Glutamatergic neuron (in vitro differentiated cells): ENCODE measurements at regions not wholly inside any gene's neighbourhood (a gene's known extent, or its start where the extent isn't known, plus 50 kb on each side); places are given as distances from the start of the nearest gene placed in this dataset.

ENCODE experiments used
- DNase-seq: peaks from one replicate; pipeline ENCODE4 v3.0.0; 2022
- H3K27ac Mint-ChIP-seq: one replicate; pipeline ENCODE4 v1.8.0; 2020; ENCODE audit warnings: mild to moderate bottlenecking, mixed read lengths, inconsistent platforms; ENCODE audit not compliant: unreplicated experiment
- H3K27me3 Mint-ChIP-seq: one replicate; pipeline ENCODE4 v1.8.0; 2020; ENCODE audit warnings: mild to moderate bottlenecking, moderate library complexity, mixed read lengths, inconsistent platforms; ENCODE audit not compliant: unreplicated experiment
- H3K36me3 Mint-ChIP-seq: one replicate; pipeline ENCODE4 v1.8.0; 2020; ENCODE audit warnings: mild to moderate bottlenecking, mixed read lengths, inconsistent platforms; ENCODE audit not compliant: unreplicated experiment
- H3K4me1 Mint-ChIP-seq: one replicate; pipeline ENCODE4 v1.8.0; 2020; ENCODE audit warnings: mild to moderate bottlenecking, low read depth, mixed read lengths, inconsistent platforms; ENCODE audit not compliant: unreplicated experiment
- H3K4me3 Mint-ChIP-seq: one replicate; pipeline ENCODE4 v1.8.0; 2020; ENCODE audit warnings: mild to moderate bottlenecking, mixed read lengths, inconsistent platforms; ENCODE audit not compliant: unreplicated experiment
- H3K9me3 Mint-ChIP-seq: one replicate; pipeline ENCODE4 v1.8.0; 2020; ENCODE audit warnings: mild to moderate bottlenecking, moderate library complexity, mixed read lengths, inconsistent platforms; ENCODE audit not compliant: unreplicated experiment
- CTCF ChIP-seq: fragments of 200-600 bp; sonication (generic); IDR thresholded peaks from one replicate; pipeline ENCODE4 v1.5.0; 2021; ENCODE audit not compliant: partially characterized antibody, unreplicated experiment

- peaks cover 5% of the 10 kb centered on the region for H3K4me1 Mint-ChIP-seq
- no peaks in the 10 kb centered on the region for H3K36me3 Mint-ChIP-seq
- no peak for TF ChIP-seq CTCF
- no peak for DNase-seq
- peaks cover 2% of the 10 kb centered on the region for H3K27me3 Mint-ChIP-seq
- peak overlapping the region; percentile 4 for H3K4me3 Mint-ChIP-seq
- H3K9me3 Mint-ChIP-seq: peaks cover 3% of the 10 kb centered on the region
- H3K27ac Mint-ChIP-seq: no peak overlapping the region
Measured at GRCh38 chr13:83702021-83702420, 180.3 kb downstream of the SLITRK1 start.

- H3K9me3 Mint-ChIP-seq: peaks cover 2% of the 10 kb centered on the region
- H3K4me1 Mint-ChIP-seq: no peaks in the 10 kb centered on the region
- DNase-seq: no peak
- no peak overlapping the region for H3K4me3 Mint-ChIP-seq
- no peak overlapping the region for H3K27ac Mint-ChIP-seq
- H3K27me3 Mint-ChIP-seq: no peaks in the 10 kb centered on the region
- H3K36me3 Mint-ChIP-seq: no peaks in the 10 kb centered on the region
- no peak for TF ChIP-seq CTCF
Measured at GRCh38 chr13:83692800-83693199, 189.5 kb downstream of the SLITRK1 start.

GRCh38 chr13:83691966-83692365 lies 190.3 kb downstream of the SLITRK1 start:
- Mint-ChIP-seq H3K27me3 (no peaks in the 10 kb centered on the region), H3K27ac (no peak overlapping the region), H3K4me3 (no peak overlapping the region), H3K36me3 (no peaks in the 10 kb centered on the region), H3K4me1 (no peaks in the 10 kb centered on the region), H3K9me3 (peaks cover 2% of the 10 kb centered on the region)
- no peak for TF ChIP-seq CTCF
- DNase-seq: no peak

GRCh38 chr13:83681547-83681946 lies 200.7 kb downstream of the SLITRK1 start:
- peaks cover 1% of the 10 kb centered on the region for H3K27me3 Mint-ChIP-seq
- no peak for TF ChIP-seq CTCF
- no peak overlapping the region for H3K4me3 Mint-ChIP-seq
- no peaks in the 10 kb centered on the region for H3K4me1 Mint-ChIP-seq
- no peaks in the 10 kb centered on the region for H3K36me3 Mint-ChIP-seq
- DNase-seq: no peak
- H3K9me3 Mint-ChIP-seq: peaks cover 1% of the 10 kb centered on the region
- no peak overlapping the region for H3K27ac Mint-ChIP-seq

GRCh38 chr13:83677985-83678384 lies 204.3 kb downstream of the SLITRK1 start:
- H3K9me3 Mint-ChIP-seq: peaks cover 6% of the 10 kb centered on the region

More at GRCh38 chr13:83677985-83678384, 204.3 kb downstream of the SLITRK1 start:
- Mint-ChIP-seq H3K27ac (no peak overlapping the region), H3K4me3 (no peak overlapping the region), H3K27me3 (peaks cover 1% of the 10 kb centered on the region), H3K36me3 (no peaks in the 10 kb centered on the region), H3K4me1 (peaks cover 2% of the 10 kb centered on the region)
- no peak for DNase-seq
- no peak for TF ChIP-seq CTCF
